CD4-positive, alpha-beta T cell treated with Interleukin-6 for 4 hours (primary cell): ENCODE measurements at regions not wholly inside any gene's neighbourhood (a gene's known extent, or its start where the extent isn't known, plus 50 kb on each side); places are given as distances from the start of the nearest gene placed in this dataset.
A peak's percentile ranks its signal among the peaks of the same experiment; 100 is the strongest.

ENCODE experiments used
- DNase-seq: peaks from one replicate; pipeline ENCODE4 v3.0.0-alpha.2; 2020; ENCODE audit warnings: mixed read lengths

DNA sequence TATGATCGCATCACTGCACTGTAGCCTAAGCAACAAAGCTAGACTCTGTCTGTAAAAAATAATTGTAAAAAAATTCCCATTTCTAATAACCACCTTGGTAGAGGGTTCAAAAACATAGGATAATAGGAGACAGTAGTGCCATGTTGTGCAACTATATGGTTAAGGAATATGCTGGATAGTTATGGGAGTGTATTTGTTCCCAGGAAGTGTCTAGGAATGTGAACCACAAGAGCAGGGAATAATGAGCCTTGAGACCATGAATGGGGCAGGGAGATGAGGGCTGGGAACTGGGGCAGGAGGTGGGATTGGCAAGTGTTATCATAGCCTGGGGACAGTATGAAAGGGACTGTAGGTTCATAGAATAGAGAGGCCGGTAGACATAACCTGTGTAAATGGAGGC, 50.4 kb downstream of the RUSC2 start:
- DNase-seq: no peak

DNA sequence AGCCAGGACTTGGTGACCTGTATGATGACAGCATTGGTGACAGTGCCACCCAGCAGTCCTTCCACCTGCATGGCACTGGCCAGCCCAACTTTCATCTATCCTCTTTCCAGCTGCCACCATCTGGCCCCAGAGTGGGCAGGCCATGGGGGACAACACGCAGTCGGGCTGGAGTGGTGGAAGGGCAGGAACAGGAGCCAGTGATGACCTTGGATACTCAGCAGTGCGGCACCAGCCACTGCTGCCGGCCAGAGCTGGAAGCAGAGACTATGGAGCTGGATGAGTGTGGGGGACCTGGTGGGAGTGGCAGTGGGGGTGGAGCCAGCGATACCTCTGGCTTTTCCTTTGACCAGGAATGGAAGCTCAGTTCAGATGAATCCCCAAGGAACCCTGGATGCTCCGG, 56.9 kb downstream of the RUSC2 start:
- DNase-seq: no peak

DNA sequence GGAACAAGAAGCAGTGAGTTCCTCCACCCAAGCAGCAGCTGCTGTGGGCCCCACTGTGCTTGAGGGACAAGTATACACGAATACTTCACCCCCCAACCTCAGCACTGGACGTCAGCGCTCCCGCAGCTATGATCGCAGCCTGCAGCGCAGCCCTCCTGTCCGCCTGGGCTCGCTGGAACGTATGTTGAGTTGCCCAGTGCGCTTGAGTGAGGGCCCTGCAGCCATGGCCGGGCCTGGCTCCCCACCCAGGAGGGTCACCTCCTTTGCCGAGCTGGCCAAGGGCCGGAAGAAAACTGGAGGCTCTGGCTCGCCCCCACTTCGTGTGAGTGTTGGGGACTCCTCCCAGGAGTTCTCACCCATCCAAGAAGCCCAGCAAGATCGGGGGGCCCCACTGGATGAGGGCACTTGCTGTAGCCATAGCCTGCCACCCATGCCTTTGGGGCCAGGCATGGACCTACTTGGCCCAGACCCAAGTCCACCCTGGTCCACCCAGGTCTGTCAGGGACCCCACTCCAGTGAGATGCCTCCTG, 57.1 kb upstream of the TESK1 start:
- no peak for DNase-seq

DNA sequence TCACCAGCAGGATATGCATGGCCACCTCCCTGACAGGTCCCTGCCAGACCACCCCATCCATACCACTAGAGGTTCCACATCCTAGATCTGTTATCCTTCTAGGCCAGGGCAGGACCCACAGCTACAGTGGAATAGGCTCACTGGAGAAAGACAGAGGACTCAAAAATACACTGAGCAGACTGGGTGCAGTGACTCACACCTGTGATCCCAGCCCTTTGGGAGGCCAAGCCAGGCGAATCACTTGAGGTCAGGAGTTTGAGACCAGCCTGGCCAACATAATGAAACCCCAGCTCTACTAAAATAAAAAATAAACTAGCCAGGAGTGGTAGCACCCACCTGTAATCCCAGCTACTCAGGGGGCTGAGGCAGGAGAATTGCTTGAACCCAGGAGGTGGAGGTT, 56.5 kb upstream of the TESK1 start:
- DNase-seq: no peak

DNA sequence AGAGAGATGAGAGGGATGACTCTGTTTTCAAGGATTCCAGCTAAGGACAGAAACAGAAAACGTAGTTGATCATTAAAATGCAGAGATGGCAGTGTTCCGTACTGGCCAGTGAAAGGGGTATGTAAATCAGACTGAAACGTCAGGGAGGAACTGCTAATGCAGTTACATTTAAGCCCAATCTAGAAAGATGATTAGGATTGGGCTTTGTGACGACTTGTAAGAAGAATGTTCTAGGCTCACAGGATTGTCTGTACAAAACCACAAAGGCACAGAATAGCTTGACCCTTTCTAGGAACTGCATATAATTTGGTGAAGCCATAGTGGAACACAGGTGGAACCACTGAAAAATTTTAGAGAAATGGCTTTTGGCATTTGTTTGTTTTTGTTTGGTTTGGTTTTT, 55.6 kb upstream of the TESK1 start:
- no peak for DNase-seq

DNA sequence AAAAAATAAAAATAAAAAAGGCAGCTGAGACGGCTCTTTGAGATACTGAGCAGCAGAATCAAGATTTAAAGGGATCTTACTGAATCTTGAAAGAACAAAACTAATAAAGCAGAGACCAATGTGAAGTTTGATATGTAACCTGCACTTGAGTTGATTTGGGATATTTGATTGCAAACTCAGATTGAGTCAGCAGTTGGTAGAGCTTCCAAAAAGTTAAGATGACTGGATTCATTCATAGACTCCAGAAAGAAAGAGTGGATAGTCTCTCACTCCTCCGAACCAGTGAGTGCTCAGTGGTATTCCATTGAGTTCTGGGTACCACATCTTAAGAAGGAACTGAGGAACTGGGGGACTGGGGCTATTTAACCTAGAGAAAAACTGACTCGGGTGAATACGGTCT, 52.7 kb upstream of the TESK1 start:
- DNase-seq: no peak

DNA sequence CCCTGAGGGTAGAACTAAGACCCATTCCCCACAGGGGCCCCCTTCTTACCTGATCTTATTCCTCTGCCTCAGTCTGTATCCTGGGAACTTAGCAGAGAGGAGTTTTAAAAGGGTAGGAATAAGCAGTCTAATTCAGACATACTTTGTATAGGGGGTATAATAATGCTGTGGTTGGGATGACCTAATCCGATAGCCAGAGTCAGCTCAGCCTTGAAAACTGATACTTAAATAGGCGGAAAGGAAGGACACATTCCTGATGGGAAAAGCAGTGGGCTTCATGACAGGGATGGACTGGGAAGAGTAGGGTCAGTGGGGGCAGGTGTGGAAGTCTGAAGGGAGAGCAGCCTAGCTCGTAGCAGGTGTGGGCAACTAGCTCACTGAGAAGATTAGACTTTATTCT, 52.2 kb upstream of the TESK1 start:
- DNase-seq: no peak

DNA sequence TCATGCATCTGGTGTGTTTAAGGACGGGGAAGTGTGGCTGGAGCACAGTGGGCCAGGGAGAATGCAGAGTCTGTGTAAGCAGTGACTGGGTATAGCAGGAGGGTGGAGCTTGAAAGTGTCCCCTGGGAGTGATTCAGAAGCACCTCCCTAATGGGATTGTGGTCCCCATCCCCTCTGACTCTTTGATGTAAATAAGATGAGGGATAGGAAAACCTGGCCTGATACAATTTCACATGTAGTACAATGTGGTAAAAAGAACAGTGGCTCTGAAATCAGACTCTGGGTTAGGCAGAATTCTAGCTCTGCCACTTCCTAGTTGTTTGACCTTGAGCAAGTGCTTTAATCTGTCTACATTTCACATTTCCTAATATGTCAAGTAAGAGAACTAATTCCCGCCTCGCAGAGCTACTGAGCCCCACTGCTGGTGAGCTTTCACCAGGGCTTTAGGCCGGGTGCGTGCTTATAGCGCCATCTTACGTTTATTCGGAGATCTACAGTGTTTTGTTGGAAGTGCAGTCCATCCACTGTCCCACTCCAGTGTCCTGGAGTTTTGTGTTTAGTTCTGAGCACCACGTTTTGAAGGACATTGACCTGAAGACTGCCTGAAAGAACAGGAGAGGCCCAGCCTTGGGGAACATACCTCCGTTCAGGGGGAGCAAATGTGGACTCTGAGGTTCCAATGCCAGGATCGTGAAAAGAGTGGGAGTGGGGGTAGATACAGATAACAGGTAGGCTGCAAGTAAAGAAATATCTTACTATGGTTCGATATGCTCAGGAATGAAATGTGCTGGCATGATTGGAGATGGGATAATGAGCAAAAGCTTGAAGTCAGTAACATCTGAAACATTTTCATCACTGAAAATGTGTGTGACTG, 51.2 kb upstream of the TESK1 start:
- DNase-seq: peak; percentile 37

DNA sequence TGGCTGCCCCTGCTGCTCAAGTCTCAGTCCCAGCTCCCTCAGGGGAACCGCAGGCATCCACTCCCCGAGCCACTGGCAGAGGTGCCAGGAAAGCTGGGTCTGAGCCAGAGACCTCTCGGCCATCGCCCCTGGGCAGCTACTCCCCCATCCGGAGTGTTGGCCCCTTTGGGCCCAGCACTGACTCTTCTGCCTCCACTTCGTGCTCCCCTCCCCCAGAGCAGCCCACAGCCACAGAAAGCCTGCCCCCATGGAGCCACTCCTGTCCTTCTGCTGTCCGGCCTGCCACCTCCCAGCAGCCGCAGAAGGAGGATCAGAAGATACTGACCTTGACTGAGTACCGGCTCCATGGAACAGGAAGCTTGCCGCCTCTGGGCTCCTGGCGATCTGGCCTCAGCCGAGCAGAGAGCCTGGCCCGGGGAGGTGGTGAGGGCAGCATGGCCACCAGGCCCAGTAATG, 49.8 kb upstream of the TESK1 start:
- no peak for DNase-seq
